GM12878 (cell line): ENCODE measurements at regions not wholly inside any gene's neighbourhood (a gene's known extent, or its start where the extent isn't known, plus 50 kb on each side); places are given as distances from the start of the nearest gene placed in this dataset.

Experiments
- ATAC-seq: fragments of 200-7000 bp; cut with Tn5 transposase; 3 replicates; pipeline ENCODE4 v1.9.1; 2020; ENCODE audit warnings: mild to moderate bottlenecking, moderate library complexity
- BruUV-seq: library from RNA; stranded (reverse); fragments of 400-500 nt; replicated peaks from 2 replicates; lab custom pipeline; 2021; lab: Mats Ljungman, UMichigan
- CTCF ChIA-PET: fragments of 300-600 bp; sonication (Branson Sonifier 250); formaldehyde crosslinking; extraction: SDS; loops from one replicate; lab custom pipeline; 2021; ENCODE audit warnings: inconsistent platforms; lab: Yijun Ruan, JAX
- POLR2A ChIA-PET: fragments of 350-600 bp; formaldehyde crosslinking; extraction: SDS; loops from one replicate; lab custom pipeline; 2021; ENCODE audit warnings: inconsistent platforms; lab: Charles Lee
- RAD21 ChIA-PET: fragments of 300-600 bp; sonication (Branson Sonifier 250); formaldehyde crosslinking; loops from one replicate; lab custom pipeline; 2023; ENCODE audit warnings: antibody characterized with exemption; ENCODE audit not compliant: unreplicated experiment; lab: Charles Lee
- SMC1A ChIA-PET: fragments of 300-600 bp; sonication (Branson Sonifier 250); formaldehyde crosslinking; loops from one replicate; lab custom pipeline; 2023; ENCODE audit not compliant: unreplicated experiment, uncharacterized antibody; lab: Charles Lee
- DNase-seq: peaks from one replicate; pipeline ENCODE4 v3.0.0-alpha.2; 2011; ENCODE audit warnings: low read depth, low spot score
- FAIRE-seq: peaks from 3 replicates; lab custom pipeline; 2011; peaks lifted over from hg19 to GRCh38; lab: Jason Lieb, UNC
- H2AFZ ChIP-seq: 2 replicates; pipeline ENCODE4 v1.6.0; 2011; ENCODE audit warnings: low read depth, low read length, control low read depth; ENCODE audit not compliant: control insufficient read depth
- H3K27ac ChIP-seq: 2 replicates; pipeline ENCODE4 v1.5.1; 2011; ENCODE audit warnings: control low read depth; ENCODE audit not compliant: control insufficient read depth, insufficient read depth
- H3K27me3 ChIP-seq, 2 experiments: replicated peaks in 1 of 2; 2 replicates each; pipeline versions ENCODE4 v1.6.0 to v1.6.1; 2011; ENCODE audit warnings: low read length in 1 of 2; ENCODE audit not compliant: control insufficient read depth in 2 of 2, insufficient read depth in 2 of 2
- H3K36me3 ChIP-seq, 2 experiments: 2 replicates each; pipeline ENCODE4 v1.5.1; 2011; ENCODE audit warnings: low read length in 1 of 2; ENCODE audit not compliant: control insufficient read depth in 2 of 2, insufficient read depth in 2 of 2
- H3K4me1 ChIP-seq: 2 replicates; pipeline ENCODE4 v1.6.1; 2011; ENCODE audit warnings: mild to moderate bottlenecking, low read length, moderate library complexity, mixed read lengths; ENCODE audit not compliant: control insufficient read depth, insufficient read depth
- H3K4me2 ChIP-seq: 2 replicates; pipeline ENCODE4 v1.6.0; 2011; ENCODE audit warnings: control low read depth; ENCODE audit not compliant: control insufficient read depth, insufficient read depth
- H3K4me3 ChIP-seq: fragments of 200-600 bp; sonication (generic); 2 replicates; pipeline ENCODE4 v1.5.1; 2016
- H3K79me2 ChIP-seq: 2 replicates; pipeline ENCODE4 v1.6.0; 2011; ENCODE audit warnings: low read length; ENCODE audit not compliant: control insufficient read depth, insufficient read depth
- H3K9ac ChIP-seq: 2 replicates; pipeline ENCODE4 v1.8.0; 2011; ENCODE audit warnings: low read length, control low read depth, mixed read lengths; ENCODE audit not compliant: control insufficient read depth, insufficient read depth
- H3K9me3 ChIP-seq: replicated peaks from 3 replicates; pipeline ENCODE4 v1.5.1; 2011; ENCODE audit warnings: mild to moderate bottlenecking, low read length; ENCODE audit not compliant: control insufficient read depth, insufficient read depth
- H4K20me1 ChIP-seq: 2 replicates; pipeline ENCODE4 v1.6.0; 2011; ENCODE audit not compliant: control insufficient read depth, insufficient read depth
- ATF7 ChIP-seq: fragments of 450-650 bp; IDR thresholded peaks from 2 replicates; pipeline ENCODE4 v1.6.1; 2016; ENCODE audit warnings: low read depth, mild to moderate bottlenecking
- BHLHE40 ChIP-seq, 2 experiments: fragments of 450-650 bp in 1 of 2; IDR thresholded peaks; 2 replicates each; pipeline ENCODE4 v1.6.1; 2011 to 2017; ENCODE audit warnings: low read depth in 2 of 2, borderline replicate concordance in 1 of 2, improper control_type of control experiment in 1 of 2, low read length in 1 of 2, mild to moderate bottlenecking in 1 of 2
- CTCF ChIP-seq, 3 experiments: IDR thresholded peaks in 2 of 3; conservative IDR thresholded peaks in 1 of 3; 2 replicates each; pipeline ENCODE4 v1.5.1; 2011; ENCODE audit warnings: low read depth in 3 of 3, low read length in 3 of 3, mild to moderate bottlenecking in 3 of 3, control low read depth in 2 of 3, moderate library complexity in 2 of 3, inconsistent platforms in 1 of 3, mixed read lengths in 1 of 3; ENCODE audit not compliant: control insufficient read depth in 2 of 3, insufficient read depth in 1 of 3; ENCODE audit errors: extremely low read depth in 1 of 3
- E4F1 ChIP-seq: fragments of 450-650 bp; IDR thresholded peaks from 2 replicates; pipeline ENCODE4 v1.6.1; 2018; ENCODE audit warnings: borderline replicate concordance, mild to moderate bottlenecking; ENCODE audit not compliant: partially characterized antibody
- ELK1 ChIP-seq: IDR thresholded peaks from 2 replicates; pipeline ENCODE4 v1.6.1; 2012; ENCODE audit warnings: low read depth, low read length, improper control_type of control experiment
- ESRRA ChIP-seq: IDR thresholded peaks from 2 replicates; pipeline ENCODE4 v1.6.1; 2012; ENCODE audit warnings: mild to moderate bottlenecking, low read length, improper control_type of control experiment
- ETV6 ChIP-seq, 2 experiments: fragments of 450-650 bp in 1 of 2; IDR thresholded peaks in 1 of 2; conservative IDR thresholded peaks in 1 of 2; 2 replicates each; pipeline ENCODE4 v1.6.1; 2014; ENCODE audit warnings: antibody characterized with exemption in 1 of 2, borderline replicate concordance in 1 of 2, low read depth in 1 of 2, mild to moderate bottlenecking in 1 of 2, moderate library complexity in 1 of 2
- POLR2AphosphoS2 ChIP-seq: IDR thresholded peaks from 2 replicates; pipeline ENCODE4 v1.6.1; 2011; ENCODE audit warnings: low read depth, mild to moderate bottlenecking, low read length, improper control_type of control experiment, moderate library complexity
- POLR2AphosphoS5 ChIP-seq: IDR thresholded peaks from 2 replicates; pipeline ENCODE4 v1.6.1; 2011; ENCODE audit warnings: mild to moderate bottlenecking, low read length, inconsistent platforms
- SMAD1 ChIP-seq: fragments of 450-650 bp; IDR thresholded peaks from 2 replicates; pipeline ENCODE4 v1.6.1; 2018; ENCODE audit warnings: mild to moderate bottlenecking, low read depth; ENCODE audit not compliant: partially characterized antibody
- SMAD5 ChIP-seq: IDR thresholded peaks from 2 replicates; pipeline ENCODE4 v1.6.1; 2016; ENCODE audit warnings: antibody characterized with exemption, low read depth
- SMC3 ChIP-seq: IDR thresholded peaks from 2 replicates; pipeline ENCODE4 v1.6.1; 2011; ENCODE audit warnings: low read length, improper control_type of control experiment, borderline replicate concordance
- TBL1XR1 ChIP-seq: IDR thresholded peaks from 2 replicates; pipeline ENCODE4 v1.6.1; 2012; ENCODE audit warnings: low read depth, low read length, improper control_type of control experiment
- ZBTB4 ChIP-seq: fragments of 450-650 bp; formaldehyde crosslinking; IDR thresholded peaks from 2 replicates; pipeline ENCODE4 v1.4.0; 2022; ENCODE audit warnings: mild to moderate bottlenecking, moderate library complexity
- WGBS: methylation state at CpG from one replicate; pipeline ENCODE4 v1.1.6; 2016; ENCODE audit warnings: low lambda C conversion rate; ENCODE audit not compliant: insufficient replicate concordance, insufficient coverage; ENCODE audit errors: missing lambda C conversion rate; 5-methylcytosine and 5-hydroxymethylcytosine counted together
- in situ Hi-C: fragments of 300-500 bp; cut with MboI; formaldehyde crosslinking; loops from 9 replicates; pipeline ENCODE4 v1.14.3; 2018; ENCODE audit warnings: mixed read lengths
- intact Hi-C: fragments of 100-400 bp; cut with micrococcal nuclease; formaldehyde crosslinking; loops from one replicate; pipeline ENCODE4 v1.14.2; 2022; ENCODE audit not compliant: unreplicated experiment

- TF ChIP-seq POLR2AphosphoS5, result no peak
- no peak for TF ChIP-seq SMAD1
- no peak for TF ChIP-seq ESRRA
- no peak for TF ChIP-seq SMAD5
- TF ChIP-seq POLR2AphosphoS2, result no peak
- TF ChIP-seq TBL1XR1, result no peak
- no peak for TF ChIP-seq ATF7
- no peak for TF ChIP-seq E4F1
- TF ChIP-seq CTCF (IDR thresholded peaks at IDR 0.05 in 2 of 3, conservative IDR thresholded peaks at IDR 0.05 in 1 of 3; ENCODE audit: control insufficient read depth in 2 of 3, extremely low read depth in 1 of 3, insufficient read depth in 1 of 3, low read depth in 3 of 3, low read length in 3 of 3), result no peak
Measured at GRCh38 chr5:147046894-147047293, 168.3 kb upstream of the PPP2R2B start (continued).

GRCh38 chr5:147049764-147050163, 171.2 kb upstream of the PPP2R2B start:
- H2AFZ ChIP-seq, result no peak overlapping the region
- H3K27ac ChIP-seq, result no peak overlapping the region
- no peak overlapping the region for H3K4me2 ChIP-seq
- ChIA-PET POLR2A (no interaction called here), CTCF (no interaction called here), SMC1A (no interaction called here), RAD21 (no interaction called here)
- no peak overlapping the region for H3K9ac ChIP-seq
- WGBS, result 22% methylated on average over 2 of the region's 2 CpGs
- H3K27me3 ChIP-seq, result no peaks in the 10 kb centered on the region; a peak in 1 of 4 replicates
- H3K36me3 ChIP-seq, result no peaks in the 10 kb centered on the region
- DNase-seq (no peak), FAIRE-seq (no peak), ATAC-seq (no peak)
- H3K9me3 ChIP-seq, result no peaks in the 10 kb centered on the region
- H3K4me1 ChIP-seq, result no peaks in the 10 kb centered on the region
- no TSS peak for BruUV-seq
- TF ChIP-seq SMAD5, result no peak
- TF ChIP-seq ZBTB4 (CRISPR knock-in tag), result no peak
- no peak for TF ChIP-seq SMC3
- no peak for TF ChIP-seq ETV6 (conservative IDR thresholded peaks at IDR 0.05 in 1 of 2, IDR thresholded peaks at IDR 0.05 in 1 of 2; ENCODE audit: borderline replicate concordance in 1 of 2, low read depth in 1 of 2)
- no peak for TF ChIP-seq ELK1
- no peak for TF ChIP-seq BHLHE40 (IDR thresholded peaks at IDR 0.05; ENCODE audit: borderline replicate concordance in 1 of 2, low read depth in 2 of 2, low read length in 1 of 2)
- TF ChIP-seq TBL1XR1, result no peak
- no peaks in the 10 kb centered on the region for H4K20me1 ChIP-seq
- in situ Hi-C loops, result no loop called here
- no peaks in the 10 kb centered on the region for H3K79me2 ChIP-seq
- intact Hi-C loops, result no loop called here
- no peak overlapping the region for H3K4me3 ChIP-seq
